Central memory CD8-positive, alpha-beta T cell (primary cell): ENCODE measurements at regions not wholly inside any gene's neighbourhood (a gene's known extent, or its start where the extent isn't known, plus 50 kb on each side); places are given as distances from the start of the nearest gene placed in this dataset.

Source experiments
- ATAC-seq: fragments of 150-1000 bp; cut with Tn5 transposase; replicated peaks from 2 replicates; pipeline ENCODE4 v1.10.0; 2022; ENCODE audit warnings: mild to moderate bottlenecking, moderate FRiP score, moderate number of reproducible peaks; ENCODE audit not compliant: poor library complexity, severe bottlenecking; ENCODE audit errors: extremely low read depth
- DNase-seq, 2 donors: peaks; one replicate each; pipeline ENCODE4 v3.0.0; 2021; ENCODE audit warnings: low spot score in 2 of 2
- H3K27ac Mint-ChIP-seq: one replicate; pipeline ENCODE4 v1.8.0; 2022; ENCODE audit warnings: low read depth, mild to moderate bottlenecking, moderate library complexity, mixed read lengths
- H3K27me3 Mint-ChIP-seq: one replicate; pipeline ENCODE4 v1.8.0; 2022; ENCODE audit warnings: mixed read lengths
- H3K36me3 Mint-ChIP-seq: one replicate; pipeline ENCODE4 v1.8.0; 2022; ENCODE audit warnings: mild to moderate bottlenecking, moderate library complexity, mixed read lengths; ENCODE audit not compliant: insufficient read depth
- H3K4me1 Mint-ChIP-seq: one replicate; pipeline ENCODE4 v1.8.0; 2022; ENCODE audit warnings: mixed read lengths
- H3K4me3 Mint-ChIP-seq: one replicate; pipeline ENCODE4 v1.8.0; 2022; ENCODE audit warnings: mild to moderate bottlenecking, moderate library complexity, mixed read lengths
- H3K9me3 Mint-ChIP-seq: one replicate; pipeline ENCODE4 v1.8.0; 2022; ENCODE audit warnings: mixed read lengths

DNA sequence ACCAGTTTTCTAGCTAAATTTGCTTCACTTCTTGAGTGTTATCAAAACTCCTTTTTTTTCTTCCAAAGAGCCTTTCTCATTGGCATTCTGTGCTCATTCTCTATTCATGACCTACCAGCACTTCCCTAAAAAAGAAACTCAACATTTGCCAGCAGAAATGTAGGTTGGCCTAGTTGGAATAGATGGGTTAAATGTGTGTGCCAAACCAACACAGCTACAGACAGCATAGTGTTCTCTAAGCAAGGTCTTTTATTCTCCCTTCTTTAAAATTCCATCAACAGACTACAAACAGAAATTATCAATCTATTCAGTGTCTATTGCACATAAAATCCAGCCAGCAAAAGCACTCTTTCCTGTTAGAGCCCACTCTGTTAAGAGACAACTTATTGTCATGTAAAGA, 255.8 kb upstream of the PUM3 start:
- H3K27me3 Mint-ChIP-seq, result no peaks in the 10 kb centered on the region
- DNase-seq, result no peak
- H3K36me3 Mint-ChIP-seq, result no peaks in the 10 kb centered on the region
- H3K4me3 Mint-ChIP-seq, result no peak overlapping the region
- ATAC-seq, result no peak
- peaks cover 4% of the 10 kb centered on the region for H3K9me3 Mint-ChIP-seq
- H3K4me1 Mint-ChIP-seq, result no peaks in the 10 kb centered on the region
- no peak overlapping the region for H3K27ac Mint-ChIP-seq

- Mint-ChIP-seq H3K27me3 (peaks cover 15% of the 10 kb centered on the region), H3K4me1 (no peaks in the 10 kb centered on the region), H3K9me3 (no peaks in the 10 kb centered on the region), H3K27ac (no peak overlapping the region), H3K36me3 (no peaks in the 10 kb centered on the region), H3K4me3 (no peak overlapping the region)
- DNase-seq, result no peak
- ATAC-seq, result no peak
These were observed 244.3 kb upstream of the PUM3 start for GRCh38 chr9:3088219-3088618.

DNA sequence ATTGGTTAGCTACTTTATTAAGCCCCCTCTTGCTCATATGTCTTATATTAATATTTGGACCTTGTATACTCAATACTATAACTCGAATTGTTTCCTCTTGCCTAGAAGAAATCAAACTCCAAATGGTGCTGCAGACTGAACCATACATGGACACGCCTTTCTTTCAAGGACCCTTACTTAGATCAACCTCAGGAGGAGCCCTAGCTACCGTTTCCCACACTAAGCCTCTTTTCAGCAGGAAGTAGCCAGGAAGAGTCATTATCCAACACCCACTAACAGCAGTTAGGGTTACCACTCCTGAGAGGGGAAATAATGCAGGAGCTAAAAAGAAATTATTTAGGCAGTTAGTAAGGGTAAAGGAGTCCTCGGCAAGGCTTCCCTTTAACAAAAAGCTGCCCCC, 243.8 kb upstream of the PUM3 start:
- no peaks in the 10 kb centered on the region for H3K4me1 Mint-ChIP-seq
- no peak for ATAC-seq
- H3K27me3 Mint-ChIP-seq, result peaks cover 15% of the 10 kb centered on the region
- no peaks in the 10 kb centered on the region for H3K9me3 Mint-ChIP-seq
- H3K27ac Mint-ChIP-seq, result no peak overlapping the region
- H3K36me3 Mint-ChIP-seq, result no peaks in the 10 kb centered on the region
- no peak for DNase-seq
- no peak overlapping the region for H3K4me3 Mint-ChIP-seq

DNA sequence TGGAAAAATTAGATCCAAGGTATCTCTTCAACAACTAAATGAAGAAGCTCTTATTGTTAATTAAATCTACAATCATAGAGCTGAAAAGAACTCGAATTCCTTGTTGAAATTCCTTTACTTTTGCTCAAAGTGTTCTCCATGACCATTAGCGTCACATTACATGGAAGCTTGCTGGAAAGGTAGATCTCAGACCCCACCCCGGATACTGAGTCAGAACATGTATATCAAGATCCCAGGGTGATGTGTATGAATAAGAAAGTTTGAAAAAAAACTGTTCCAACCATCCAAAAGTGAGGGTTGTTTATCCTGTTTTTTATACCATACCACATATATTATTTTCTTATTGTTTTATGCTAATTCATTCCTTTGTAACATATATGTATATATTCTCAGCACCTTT, 237.1 kb upstream of the PUM3 start:
- Mint-ChIP-seq H3K4me1 (no peaks in the 10 kb centered on the region), H3K27me3 (no peaks in the 10 kb centered on the region), H3K4me3 (no peak overlapping the region), H3K27ac (no peak overlapping the region), H3K36me3 (no peaks in the 10 kb centered on the region), H3K9me3 (no peaks in the 10 kb centered on the region)
- ATAC-seq, result no peak
- no peak for DNase-seq

DNA sequence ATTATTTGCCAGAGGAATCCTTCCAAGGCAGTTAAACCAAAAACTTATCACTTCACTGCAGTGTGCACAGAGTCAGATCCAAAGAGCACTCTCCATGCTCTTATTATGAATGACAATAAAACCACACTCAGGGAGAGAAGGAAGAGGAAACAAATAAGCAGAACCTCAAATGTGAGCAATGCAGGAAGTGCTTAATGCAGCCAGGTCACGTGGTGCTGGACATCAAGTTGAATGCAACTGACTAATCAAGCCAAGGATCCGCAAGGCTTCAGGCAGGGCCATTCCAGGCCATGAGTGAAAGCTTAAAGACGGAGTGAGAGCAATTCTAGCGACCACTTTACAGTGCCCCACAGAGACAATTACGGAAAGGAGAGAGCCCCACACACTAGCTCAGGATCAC, 230.4 kb upstream of the PUM3 start:
- Mint-ChIP-seq H3K4me1 (no peaks in the 10 kb centered on the region), H3K4me3 (no peak overlapping the region), H3K27me3 (no peaks in the 10 kb centered on the region), H3K36me3 (no peaks in the 10 kb centered on the region), H3K27ac (no peak overlapping the region), H3K9me3 (no peaks in the 10 kb centered on the region)
- ATAC-seq, result no peak
- no peak for DNase-seq

- Mint-ChIP-seq H3K27ac (no peak overlapping the region), H3K36me3 (no peaks in the 10 kb centered on the region), H3K9me3 (peaks cover 5% of the 10 kb centered on the region), H3K4me1 (no peaks in the 10 kb centered on the region), H3K4me3 (no peak overlapping the region), H3K27me3 (no peaks in the 10 kb centered on the region)
- no peak for ATAC-seq
- DNase-seq, result no peak
These were observed 222.7 kb upstream of the PUM3 start for GRCh38 chr9:3066591-3066990.

- H3K4me1 Mint-ChIP-seq, result no peaks in the 10 kb centered on the region
- ATAC-seq, result no peak
- no peaks in the 10 kb centered on the region for H3K9me3 Mint-ChIP-seq
- no peak for DNase-seq
- H3K36me3 Mint-ChIP-seq, result no peaks in the 10 kb centered on the region
- peaks cover 7% of the 10 kb centered on the region for H3K27me3 Mint-ChIP-seq
- H3K4me3 Mint-ChIP-seq, result no peak overlapping the region
- H3K27ac Mint-ChIP-seq, result no peak overlapping the region
These were observed 216.0 kb upstream of the PUM3 start for GRCh38 chr9:3059781-3060468.

DNA sequence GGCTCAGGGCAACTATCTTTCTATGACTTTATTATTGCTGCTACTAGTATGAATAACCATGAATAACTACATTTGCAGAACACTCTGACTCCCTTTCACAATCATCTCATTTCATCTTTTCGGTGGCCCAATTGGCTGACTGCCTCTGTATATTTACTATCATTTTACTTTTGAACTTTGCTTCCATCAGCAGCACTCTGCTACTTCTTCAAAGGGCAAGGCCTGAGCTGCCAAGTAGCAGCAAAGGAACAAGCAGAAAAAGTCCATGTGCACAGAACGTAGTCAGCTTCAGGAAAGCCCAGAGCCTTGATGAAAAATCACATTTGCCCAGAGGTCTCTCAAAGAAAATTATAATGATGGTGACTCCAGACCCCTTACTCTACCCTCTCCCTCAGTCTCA, 214.5 kb upstream of the PUM3 start:
- H3K36me3 Mint-ChIP-seq, result no peaks in the 10 kb centered on the region
- ATAC-seq, result no peak
- peaks cover 7% of the 10 kb centered on the region for H3K27me3 Mint-ChIP-seq
- H3K4me1 Mint-ChIP-seq, result no peaks in the 10 kb centered on the region
- H3K9me3 Mint-ChIP-seq, result no peaks in the 10 kb centered on the region
- no peak for DNase-seq
- no peak overlapping the region for H3K27ac Mint-ChIP-seq
- no peak overlapping the region for H3K4me3 Mint-ChIP-seq

DNA sequence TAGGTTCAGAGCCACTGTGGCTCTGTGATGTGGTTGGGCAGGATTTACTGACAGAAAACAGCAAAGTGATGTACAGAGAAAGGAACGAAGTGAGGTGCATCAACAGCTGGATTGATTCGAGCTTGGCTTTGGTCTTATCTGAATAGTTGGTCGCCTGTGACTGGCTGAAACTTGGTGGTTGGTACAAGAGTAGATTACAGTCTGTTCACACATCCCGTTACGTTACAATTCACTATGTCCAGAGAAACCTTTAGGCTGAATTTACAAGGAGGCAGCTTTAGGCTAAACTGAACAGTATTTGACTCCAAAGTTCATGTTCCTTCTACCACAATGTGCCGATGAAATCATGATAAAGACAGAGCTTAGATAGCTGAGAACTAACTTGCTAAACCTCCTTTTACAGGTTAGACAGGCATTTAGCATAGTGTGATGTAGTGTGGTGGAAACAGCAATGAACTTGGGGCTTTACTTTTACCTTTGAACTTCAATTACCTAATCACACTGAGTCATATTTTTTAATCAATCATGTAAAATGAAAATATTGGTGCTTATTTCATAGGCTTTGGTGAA, 210.2 kb upstream of the PUM3 start:
- ATAC-seq (no peak), DNase-seq (no peak)
- no peaks in the 10 kb centered on the region for H3K27me3 Mint-ChIP-seq
- H3K4me3 Mint-ChIP-seq, result no peak overlapping the region
- H3K9me3 Mint-ChIP-seq, result no peaks in the 10 kb centered on the region
- H3K4me1 Mint-ChIP-seq, result no peaks in the 10 kb centered on the region
- no peak overlapping the region for H3K27ac Mint-ChIP-seq
- no peaks in the 10 kb centered on the region for H3K36me3 Mint-ChIP-seq

- ATAC-seq (no peak), DNase-seq (no peak)
- Mint-ChIP-seq H3K4me3 (no peak overlapping the region), H3K4me1 (no peaks in the 10 kb centered on the region), H3K27me3 (no peaks in the 10 kb centered on the region), H3K36me3 (no peaks in the 10 kb centered on the region), H3K9me3 (no peaks in the 10 kb centered on the region), H3K27ac (no peak overlapping the region)
These were observed 205.7 kb upstream of the PUM3 start for GRCh38 chr9:3049636-3050035.

DNA sequence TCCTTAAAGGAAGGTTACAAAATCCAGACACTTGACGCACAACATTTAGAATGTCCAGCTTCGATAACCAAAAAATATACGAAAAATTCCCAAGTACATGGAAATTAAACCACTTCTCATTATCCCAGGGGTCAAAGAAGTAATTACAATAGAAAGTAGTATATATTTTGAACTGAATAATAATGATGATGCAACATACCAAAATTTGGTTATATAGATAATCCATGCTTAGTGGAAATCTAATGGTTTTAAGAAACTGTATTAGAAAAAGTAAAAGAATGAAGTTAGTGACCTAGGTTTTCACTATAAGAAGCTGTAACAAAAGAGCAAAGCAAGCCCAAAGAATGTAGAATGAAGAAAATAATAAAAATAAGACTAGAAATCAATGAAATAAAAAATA, 204.0 kb upstream of the PUM3 start:
- ATAC-seq (no peak), DNase-seq (no peak)
- H3K9me3 Mint-ChIP-seq, result no peaks in the 10 kb centered on the region
- no peaks in the 10 kb centered on the region for H3K36me3 Mint-ChIP-seq
- no peak overlapping the region for H3K27ac Mint-ChIP-seq
- no peaks in the 10 kb centered on the region for H3K27me3 Mint-ChIP-seq
- H3K4me3 Mint-ChIP-seq, result no peak overlapping the region
- no peaks in the 10 kb centered on the region for H3K4me1 Mint-ChIP-seq

GRCh38 chr9:3045153-3045552, 201.3 kb upstream of the PUM3 start:
- H3K36me3 Mint-ChIP-seq, result no peaks in the 10 kb centered on the region
- H3K27ac Mint-ChIP-seq, result no peak overlapping the region
- no peak overlapping the region for H3K4me3 Mint-ChIP-seq
- H3K4me1 Mint-ChIP-seq, result no peaks in the 10 kb centered on the region
- H3K27me3 Mint-ChIP-seq, result no peaks in the 10 kb centered on the region
- ATAC-seq (no peak), DNase-seq (no peak)
- H3K9me3 Mint-ChIP-seq, result no peaks in the 10 kb centered on the region

DNA sequence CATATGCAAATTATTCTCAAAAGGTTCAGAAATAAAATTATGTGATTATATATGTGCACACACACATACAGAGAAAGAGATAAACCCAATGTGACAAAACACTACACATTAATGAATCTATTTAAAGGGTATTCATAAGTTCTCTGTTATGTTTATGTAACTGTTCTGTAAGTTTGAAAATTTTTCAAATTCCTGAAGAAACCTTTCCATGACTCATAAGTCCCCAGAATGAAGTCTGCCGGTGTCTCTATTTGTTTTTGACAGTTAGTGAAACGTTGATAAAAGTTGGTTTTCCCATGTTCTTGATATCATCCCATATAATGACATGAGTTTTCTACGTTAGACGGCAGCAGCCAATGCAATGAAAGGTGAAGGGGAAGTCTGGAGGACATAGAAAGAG, 199.5 kb upstream of the PUM3 start:
- H3K36me3 Mint-ChIP-seq, result no peaks in the 10 kb centered on the region
- ATAC-seq, result no peak

More for the DNA sequence above, 199.5 kb upstream of the PUM3 start:
- H3K27me3 Mint-ChIP-seq, result no peaks in the 10 kb centered on the region
- no peak for DNase-seq
- no peak overlapping the region for H3K27ac Mint-ChIP-seq
- H3K9me3 Mint-ChIP-seq, result no peaks in the 10 kb centered on the region
- no peak overlapping the region for H3K4me3 Mint-ChIP-seq
- H3K4me1 Mint-ChIP-seq, result no peaks in the 10 kb centered on the region
